ENCODE measurements at regions not wholly inside any gene's neighbourhood (a gene's known extent, or its start where the extent isn't known, plus 50 kb on each side); places are given as distances from the start of the nearest gene placed in this dataset.
"Not testable (repeated sequence)": the region's sequence is repeated elsewhere in the genome, so short reads cannot be mapped to it uniquely, and the experiment has no call there.

- no peak for DNase-seq (ENCODE audit: low read depth, low spot score)
Observed at GRCh38 chrX:1059576-1060561, 152.6 kb downstream of the CRLF2 start.

DNA sequence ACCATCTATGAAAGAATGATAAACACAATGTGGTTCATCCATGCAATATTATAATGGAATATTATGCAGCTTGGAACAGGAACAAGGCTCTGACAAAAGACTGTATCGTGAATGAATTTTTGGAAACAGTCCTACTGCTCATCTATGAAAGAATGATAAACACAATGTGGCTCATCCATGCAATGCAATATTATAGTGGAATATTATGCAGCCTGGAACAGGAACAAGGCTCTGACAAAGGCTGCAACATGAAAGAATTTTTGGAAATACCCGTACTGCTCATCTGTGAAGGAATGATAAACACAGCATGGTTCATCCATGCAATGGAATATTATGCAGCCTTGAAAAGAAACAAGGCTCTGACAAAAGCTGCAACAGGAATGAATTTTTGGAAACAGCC, 158.8 kb downstream of the CRLF2 start:
- not testable (repeated sequence) for DNase-seq (ENCODE audit: low read depth, low spot score)

GRCh38 chrX:1053072-1053471, 159.4 kb downstream of the CRLF2 start:
- DNase-seq (ENCODE audit: low read depth, low spot score) = no peak

DNA sequence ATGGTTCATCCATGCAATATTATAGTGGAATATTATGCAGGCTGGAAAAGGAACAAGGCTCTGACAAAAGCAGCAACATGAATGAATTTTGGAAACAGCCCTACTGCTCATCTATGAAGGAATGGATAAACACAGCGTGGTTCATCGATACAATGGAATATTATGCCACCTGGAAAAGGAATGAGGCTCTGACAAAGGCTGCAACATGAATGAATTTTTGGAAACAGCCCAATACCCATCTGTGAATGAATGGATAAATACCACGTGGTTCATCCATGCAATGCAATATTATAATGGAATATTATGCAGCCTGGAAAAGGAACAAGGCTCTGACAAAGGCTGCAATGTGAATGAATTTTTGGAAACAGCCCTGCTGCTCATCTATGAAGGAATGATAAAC, 160.4 kb downstream of the CRLF2 start:
- DNase-seq (ENCODE audit: low read depth, low spot score) = no peak

- DNase-seq (ENCODE audit: low read depth, low spot score) = no peak
Observed at GRCh38 chrX:1051421-1051820, 161.0 kb downstream of the CRLF2 start.

GRCh38 chrX:1045680-1046314, 166.7 kb downstream of the CRLF2 start:
- no peak for DNase-seq (ENCODE audit: low read depth, low spot score)

DNA sequence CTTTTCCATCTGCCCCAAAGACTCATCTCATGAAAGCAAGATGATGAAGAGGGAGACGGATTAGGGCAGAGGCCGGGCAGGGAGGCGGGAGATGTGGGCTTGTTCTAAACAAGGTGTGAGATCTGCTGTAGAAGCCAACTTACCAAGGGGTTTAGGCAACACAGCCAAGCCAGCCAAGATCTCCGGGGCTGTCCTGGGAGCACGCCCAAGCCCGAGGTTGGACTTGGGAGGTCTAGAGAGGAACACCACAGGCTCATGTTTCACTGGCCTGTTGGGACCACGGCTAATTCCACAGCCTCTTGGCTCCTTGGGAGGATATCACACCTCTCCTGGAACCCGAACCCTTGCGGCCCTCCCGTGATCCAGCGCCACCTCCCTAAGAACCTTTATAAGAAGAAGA, 171.4 kb downstream of the CRLF2 start:
- no peak for DNase-seq (ENCODE audit: low read depth, low spot score)

- DNase-seq (ENCODE audit: low read depth, low spot score) = not testable (repeated sequence)
Observed at GRCh38 chrX:1035931-1036330, 176.5 kb downstream of the CRLF2 start.

- DNase-seq (ENCODE audit: low read depth, low spot score) = no peak
Observed at GRCh38 chrX:1035206-1035605, 177.2 kb downstream of the CRLF2 start.

- DNase-seq (ENCODE audit: low read depth, low spot score) = no peak
Observed at GRCh38 chrX:1034717-1035116, 177.7 kb downstream of the CRLF2 start.

- no peak for DNase-seq (ENCODE audit: low read depth, low spot score)
Observed at GRCh38 chrX:1031521-1032430, 180.7 kb downstream of the CRLF2 start.

DNA sequence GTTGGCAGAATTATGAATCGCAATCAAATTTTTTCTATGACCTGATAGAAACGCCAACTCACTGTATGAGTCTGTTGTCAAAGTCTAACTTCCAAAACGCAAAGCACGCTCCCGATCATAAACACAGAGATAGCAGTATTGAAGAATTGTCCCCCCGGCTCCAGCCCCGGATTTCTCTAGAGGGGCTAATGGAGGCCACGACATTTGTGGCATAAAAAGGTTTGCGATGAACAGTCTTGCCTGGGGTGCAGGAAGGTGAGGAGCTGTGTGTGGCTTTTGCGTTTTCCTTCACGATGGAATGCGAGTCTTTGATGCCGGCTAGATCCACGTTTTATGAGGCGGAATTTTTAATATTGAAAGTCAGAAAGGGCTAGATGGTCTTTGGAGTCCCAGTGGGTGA, 183.0 kb downstream of the CRLF2 start:
- no peak for DNase-seq (ENCODE audit: low read depth, low spot score)

GRCh38 chrX:1027680-1028079, 184.8 kb downstream of the CRLF2 start:
- no peak for DNase-seq (ENCODE audit: low read depth, low spot score)

GRCh38 chrX:1027133-1027532, 185.3 kb downstream of the CRLF2 start:
- DNase-seq (ENCODE audit: low read depth, low spot score) = no peak

GRCh38 chrX:1026263-1027015, 186.0 kb downstream of the CRLF2 start:
- DNase-seq (ENCODE audit: low read depth, low spot score) = no peak

- DNase-seq (ENCODE audit: low read depth, low spot score) = no peak
Observed at GRCh38 chrX:1025413-1025812, 187.0 kb downstream of the CRLF2 start.

GRCh38 chrX:1023676-1024075, 188.8 kb downstream of the CRLF2 start:
- no peak for DNase-seq (ENCODE audit: low read depth, low spot score)

DNA sequence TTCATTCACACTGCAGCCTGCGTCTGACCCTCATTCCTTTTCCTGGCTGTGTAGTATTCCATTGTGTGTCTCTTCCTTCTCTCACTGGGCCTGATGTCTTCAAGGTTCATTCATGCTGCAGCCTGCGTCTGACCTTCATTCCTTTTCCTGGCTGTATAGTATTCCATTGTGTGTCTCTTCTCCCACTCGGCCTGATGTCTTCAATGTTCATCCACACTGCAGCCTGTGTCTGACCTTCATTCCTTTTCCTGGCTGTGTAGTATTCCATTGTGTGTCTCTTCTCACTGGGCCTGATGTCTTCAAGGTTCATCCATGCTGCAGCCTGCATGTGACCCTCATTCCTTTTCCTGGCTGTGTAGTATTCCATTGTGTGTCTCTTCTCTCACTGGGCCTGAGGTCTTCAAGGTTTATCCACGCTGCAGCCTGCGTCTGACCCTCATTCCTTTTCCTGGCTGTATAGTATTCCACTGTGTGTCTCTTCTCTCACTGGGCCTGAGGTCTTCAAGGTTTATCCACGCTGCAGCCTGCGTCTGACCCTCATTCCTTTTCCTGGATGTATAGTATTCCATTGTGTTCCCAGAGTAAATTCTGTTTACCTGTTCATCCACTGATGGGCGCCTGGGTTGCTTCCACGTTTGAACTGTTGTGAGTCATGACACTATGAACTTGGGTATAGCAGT, 191.0 kb downstream of the CRLF2 start:
- not testable (repeated sequence) for DNase-seq (ENCODE audit: low read depth, low spot score)

GRCh38 chrX:1020634-1021166, 191.7 kb downstream of the CRLF2 start:
- no peak for DNase-seq (ENCODE audit: low read depth, low spot score)

DNA sequence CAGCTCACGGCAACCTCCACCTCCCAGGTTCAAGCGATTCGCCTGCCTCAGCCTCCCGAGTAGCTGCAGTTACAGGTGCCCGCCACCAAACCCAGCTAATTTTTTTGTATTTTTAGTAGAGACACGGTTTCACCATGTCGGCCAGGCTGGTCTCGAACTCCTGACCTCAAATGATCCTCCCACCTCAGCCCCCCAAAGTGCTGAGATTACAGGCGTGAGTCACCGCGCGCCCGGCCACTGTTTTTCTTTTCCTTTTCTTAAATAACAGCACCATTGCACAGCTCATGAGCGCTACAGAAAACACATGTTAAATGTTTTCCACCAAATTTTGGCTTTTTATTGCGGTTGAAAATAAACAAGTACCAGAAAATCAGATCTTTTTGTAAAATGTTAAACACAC, 195.5 kb downstream of the CRLF2 start:
- DNase-seq (ENCODE audit: low read depth, low spot score) = not testable (repeated sequence)
